Neural cell (in vitro differentiated cells): ENCODE measurements at regions not wholly inside any gene's neighbourhood (a gene's known extent, or its start where the extent isn't known, plus 50 kb on each side); places are given as distances from the start of the nearest gene placed in this dataset.

Experiments
- H2AFZ ChIP-seq: fragments of 200-600, 300-800 bp; sonication (generic), shearing (Covaris generic); 2 replicates; pipeline ENCODE4 v1.6.0; 2014; ENCODE audit warnings: low read depth, mild to moderate bottlenecking, antibody characterized with exemption, low read length, moderate library complexity
- H3F3A ChIP-seq: fragments of 200-600 bp; shearing (Covaris generic); 2 replicates; pipeline ENCODE4 v1.6.1; 2016; ENCODE audit warnings: mild to moderate bottlenecking, moderate library complexity, mixed read lengths, antibody characterized with exemption, low read length; ENCODE audit not compliant: insufficient read depth, poor library complexity, severe bottlenecking
- H3K27ac ChIP-seq: fragments of 200-600, 300-800 bp; sonication (generic), shearing (Covaris generic); 2 replicates; pipeline ENCODE4 v1.5.1; 2014; ENCODE audit warnings: mild to moderate bottlenecking, low read length, moderate library complexity
- H3K27me3 ChIP-seq: fragments of 300-800, 200-600 bp; sonication (generic), shearing (Covaris generic); 2 replicates; pipeline ENCODE4 v1.6.0; 2014; ENCODE audit warnings: mild to moderate bottlenecking, low read depth, low read length, moderate library complexity; ENCODE audit not compliant: insufficient read depth
- H3K36me3 ChIP-seq: fragments of 300-800, 200-600 bp; sonication (generic), shearing (Covaris generic); 2 replicates; pipeline ENCODE4 v1.5.1; 2014; ENCODE audit warnings: mild to moderate bottlenecking, antibody characterized with exemption, low read length, moderate library complexity; ENCODE audit not compliant: insufficient read depth
- H3K4me2 ChIP-seq: fragments of 300-800, 200-600 bp; sonication (generic), shearing (Covaris generic); 2 replicates; pipeline ENCODE4 v1.6.0; 2014; ENCODE audit warnings: mild to moderate bottlenecking, low read length
- H3K4me3 ChIP-seq: fragments of 300-800, 200-600 bp; sonication (generic), shearing (Covaris generic); 2 replicates; pipeline ENCODE4 v1.5.1; 2014; ENCODE audit warnings: mild to moderate bottlenecking, low read length, moderate library complexity
- H3K79me2 ChIP-seq: fragments of 200-600 bp; shearing (Covaris generic); replicated peaks from 2 replicates; pipeline ENCODE4 v1.6.0; 2014; ENCODE audit warnings: mild to moderate bottlenecking, low read length, moderate library complexity; ENCODE audit not compliant: insufficient read depth
- H3K9ac ChIP-seq: fragments of 300-800, 200-600 bp; sonication (generic), shearing (Covaris generic); 2 replicates; pipeline ENCODE4 v1.6.1; 2016; ENCODE audit warnings: mild to moderate bottlenecking, low read length, mixed read lengths
- H3K9me2 ChIP-seq: fragments of 200-600 bp; shearing (Covaris generic); 2 replicates; pipeline ENCODE4 v1.6.1; 2016; ENCODE audit warnings: mild to moderate bottlenecking, low read length, mixed read lengths; ENCODE audit not compliant: insufficient read depth
- H3K9me3 ChIP-seq: fragments of 200-600, 300-800 bp; sonication (generic), shearing (Covaris generic); 2 replicates; pipeline ENCODE4 v1.6.1; 2016; ENCODE audit warnings: mild to moderate bottlenecking, mixed run types, low read length, moderate library complexity, mixed read lengths
- H4K20me1 ChIP-seq: fragments of 200-600 bp; shearing (Covaris generic); 2 replicates; pipeline ENCODE4 v1.6.1; 2016; ENCODE audit warnings: mild to moderate bottlenecking, mixed run types; ENCODE audit not compliant: insufficient read depth
- CTCF ChIP-seq: fragments of 450-650 bp; IDR thresholded peaks from 2 replicates; pipeline ENCODE4 v1.5.1; 2014; ENCODE audit warnings: antibody characterized with exemption, mild to moderate bottlenecking, moderate library complexity; ENCODE audit not compliant: poor library complexity, severe bottlenecking
- EP300 ChIP-seq: fragments of 450-650 bp; conservative IDR thresholded peaks from 2 replicates; pipeline ENCODE4 v1.6.1; 2014; ENCODE audit warnings: antibody characterized with exemption, mild to moderate bottlenecking, moderate library complexity; ENCODE audit not compliant: poor library complexity, severe bottlenecking
- EZH2 ChIP-seq: fragments of 200-600, 300-800 bp; shearing (Covaris generic), sonication (generic); IDR thresholded peaks from 2 replicates; pipeline ENCODE4 v1.6.1; 2014; ENCODE audit warnings: antibody characterized with exemption, low read length, borderline replicate concordance, mild to moderate bottlenecking; ENCODE audit not compliant: insufficient read depth, poor library complexity, severe bottlenecking
- MXI1 ChIP-seq: fragments of 450-650 bp; conservative IDR thresholded peaks from 2 replicates; pipeline ENCODE4 v1.6.1; 2014; ENCODE audit warnings: antibody characterized with exemption, mild to moderate bottlenecking; ENCODE audit not compliant: poor library complexity, severe bottlenecking
- POLR2AphosphoS5 ChIP-seq: IDR thresholded peaks from 2 replicates; pipeline ENCODE4 v1.6.1; 2012
- RAD21 ChIP-seq: fragments of 450-650 bp; conservative IDR thresholded peaks from 2 replicates; pipeline ENCODE4 v1.6.1; 2014; ENCODE audit warnings: antibody characterized with exemption, mild to moderate bottlenecking, moderate library complexity
- REST ChIP-seq: IDR thresholded peaks from 2 replicates; pipeline ENCODE4 v1.6.1; 2012; ENCODE audit warnings: borderline replicate concordance
- SMC3 ChIP-seq: fragments of 450-650 bp; conservative IDR thresholded peaks from 2 replicates; pipeline ENCODE4 v1.6.1; 2014; ENCODE audit warnings: antibody characterized with exemption, mild to moderate bottlenecking, moderate library complexity; ENCODE audit not compliant: poor library complexity
- TAF1 ChIP-seq: IDR thresholded peaks from 2 replicates; pipeline ENCODE4 v1.6.1; 2012; ENCODE audit warnings: low read depth

- Histone ChIP-seq H2AFZ (no peak overlapping the region), H3K27me3 (no peaks in the 10 kb centered on the region), H3K9ac (no peak overlapping the region), H3K36me3 (no peaks in the 10 kb centered on the region), H3K9me3 (no peaks in the 10 kb centered on the region), H3F3A (no peaks in the 10 kb centered on the region), H4K20me1 (no peaks in the 10 kb centered on the region), H3K27ac (no peak overlapping the region), H3K79me2 (no peaks in the 10 kb centered on the region), H3K4me3 (no peak overlapping the region), H3K4me2 (no peak overlapping the region), H3K9me2 (no peaks in the 10 kb centered on the region)
- TF ChIP-seq CTCF (no peak), RAD21 (no peak), SMC3 (no peak), EP300 (no peak), MXI1 (no peak), EZH2 (no peak), TAF1 (no peak), POLR2AphosphoS5 (no peak), REST (no peak)
These were observed 183.9 kb upstream of the POU5F2 start for GRCh38 chr5:93925321-93925720.

GRCh38 chr5:93924628-93925027 is 183.2 kb upstream of the POU5F2 start:
- TF ChIP-seq RAD21: no peak
- no peak for TF ChIP-seq MXI1
- TF ChIP-seq EP300: no peak
- no peak for TF ChIP-seq EZH2
- TF ChIP-seq SMC3: no peak
- TF ChIP-seq CTCF: no peak
- no peak for TF ChIP-seq REST
- TF ChIP-seq TAF1: no peak
- H3K9ac ChIP-seq: no peak overlapping the region
- no peaks in the 10 kb centered on the region for H3K27me3 ChIP-seq
- no peak overlapping the region for H3K4me3 ChIP-seq
- no peak overlapping the region for H3K4me2 ChIP-seq
- H4K20me1 ChIP-seq: no peaks in the 10 kb centered on the region
- H3F3A ChIP-seq: no peaks in the 10 kb centered on the region
- no peaks in the 10 kb centered on the region for H3K9me3 ChIP-seq
- no peaks in the 10 kb centered on the region for H3K36me3 ChIP-seq
- no peak overlapping the region for H3K27ac ChIP-seq
- no peak overlapping the region for H2AFZ ChIP-seq
- no peaks in the 10 kb centered on the region for H3K9me2 ChIP-seq
- no peaks in the 10 kb centered on the region for H3K79me2 ChIP-seq
